ENCODE measurements at regions not wholly inside any gene's neighbourhood (a gene's known extent, or its start where the extent isn't known, plus 50 kb on each side); places are given as distances from the start of the nearest gene placed in this dataset.
"Not testable (repeated sequence)": the region's sequence is repeated elsewhere in the genome, so short reads cannot be mapped to it uniquely, and the experiment has no call there.

DNA sequence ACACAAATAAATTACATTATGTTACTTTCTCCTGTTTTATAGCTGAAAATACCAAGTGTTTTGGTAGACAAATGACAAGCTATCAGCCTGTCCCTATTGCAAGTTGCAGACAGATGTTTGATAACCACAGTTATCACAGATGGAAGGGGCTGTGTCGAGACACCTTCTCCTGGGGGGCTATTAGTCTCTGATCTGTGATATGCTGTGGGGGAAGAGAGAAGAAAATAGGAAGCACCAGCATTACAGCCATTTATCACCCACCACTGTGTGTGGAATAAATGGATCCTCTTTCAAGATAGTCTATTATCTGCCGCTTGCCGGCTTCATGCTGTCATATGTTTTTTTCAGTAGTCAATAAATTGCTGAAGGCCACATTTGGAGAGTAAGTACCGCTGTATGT is 597.2 kb upstream of the ADARB2 start:
- peaks cover 0 to 2% (median 0%) of the 10 kb centered on the region in 3 donors for H3K9me3 ChIP-seq (ENCODE audit: control insufficient read depth in 2 of 3, insufficient read depth in 1 of 3, low read length in 3 of 3)
- FAIRE-seq, result no peak

DNA sequence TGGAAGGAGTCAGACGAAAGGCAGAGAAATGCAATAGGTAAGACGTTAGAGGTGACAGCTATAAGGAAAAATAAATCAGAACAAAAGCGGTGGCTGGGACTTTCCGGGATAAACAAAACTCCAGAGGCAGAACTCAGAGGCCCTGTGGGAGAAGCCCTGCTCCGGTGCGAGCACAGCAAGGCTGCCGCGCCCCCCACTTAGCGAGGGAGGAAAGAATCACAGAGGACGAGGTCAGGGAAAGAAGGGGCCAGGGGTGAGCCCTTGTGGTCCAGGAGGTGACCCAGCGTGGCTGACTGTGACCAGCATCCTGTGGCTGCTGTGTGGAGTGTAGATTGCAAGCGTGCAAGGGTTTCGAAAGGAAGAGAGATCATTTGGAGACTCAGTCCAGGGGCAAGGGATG is 591.8 kb upstream of the ADARB2 start:
- TF ChIP-seq, protein P1, sequence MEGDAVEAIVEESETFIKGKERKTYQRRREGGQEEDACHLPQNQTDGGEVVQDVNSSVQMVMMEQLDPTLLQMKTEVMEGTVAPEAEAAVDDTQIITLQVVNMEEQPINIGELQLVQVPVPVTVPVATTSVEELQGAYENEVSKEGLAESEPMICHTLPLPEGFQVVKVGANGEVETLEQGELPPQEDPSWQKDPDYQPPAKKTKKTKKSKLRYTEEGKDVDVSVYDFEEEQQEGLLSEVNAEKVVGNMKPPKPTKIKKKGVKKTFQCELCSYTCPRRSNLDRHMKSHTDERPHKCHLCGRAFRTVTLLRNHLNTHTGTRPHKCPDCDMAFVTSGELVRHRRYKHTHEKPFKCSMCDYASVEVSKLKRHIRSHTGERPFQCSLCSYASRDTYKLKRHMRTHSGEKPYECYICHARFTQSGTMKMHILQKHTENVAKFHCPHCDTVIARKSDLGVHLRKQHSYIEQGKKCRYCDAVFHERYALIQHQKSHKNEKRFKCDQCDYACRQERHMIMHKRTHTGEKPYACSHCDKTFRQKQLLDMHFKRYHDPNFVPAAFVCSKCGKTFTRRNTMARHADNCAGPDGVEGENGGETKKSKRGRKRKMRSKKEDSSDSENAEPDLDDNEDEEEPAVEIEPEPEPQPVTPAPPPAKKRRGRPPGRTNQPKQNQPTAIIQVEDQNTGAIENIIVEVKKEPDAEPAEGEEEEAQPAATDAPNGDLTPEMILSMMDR (IDR thresholded peaks at IDR 0.05; ENCODE audit: borderline replicate concordance, extremely low read depth, insufficient read depth), result no peak
- DNase-seq, result peak in 1 of 5 donors; percentile 9
- Histone ChIP-seq H3K9ac (ENCODE audit: low read length in 3 of 3) (no peak overlapping the region), H3K4me1 (ENCODE audit: control insufficient read depth in 2 of 3, insufficient read depth in 2 of 3, low read depth in 1 of 3, low read length in 3 of 3) (no peaks in the 10 kb centered on the region), H3K36me3 (ENCODE audit: control insufficient read depth in 2 of 3, insufficient read depth in 3 of 3, low read length in 3 of 3) (no peaks in the 10 kb centered on the region), H3K27ac (ENCODE audit: low read depth in 2 of 2, low read length in 2 of 2) (no peak overlapping the region), H3K9me3 (ENCODE audit: control insufficient read depth in 2 of 3, insufficient read depth in 1 of 3, low read length in 3 of 3) (no peaks in the 10 kb centered on the region), H3K4me3 (ENCODE audit: low read length in 3 of 3) (no peak overlapping the region), H3K27me3 (ENCODE audit: control insufficient read depth, insufficient read depth, low read length) (no peaks in the 10 kb centered on the region)
- intact Hi-C loops (cut with DNase I), result no loop called here
- FAIRE-seq, result no peak

More for the DNA sequence above, 597.2 kb upstream of the ADARB2 start:
- DNase-seq, result no peak
- intact Hi-C loops (cut with DNase I), result no loop called here
- no peaks in the 10 kb centered on the region for H3K27me3 ChIP-seq (ENCODE audit: control insufficient read depth, insufficient read depth, low read length)
- TF ChIP-seq, protein P1 (IDR thresholded peaks at IDR 0.05; ENCODE audit: borderline replicate concordance, extremely low read depth, insufficient read depth), result no peak
- H3K4me3 ChIP-seq (ENCODE audit: low read length in 3 of 3), result no peak overlapping the region
- H3K36me3 ChIP-seq (ENCODE audit: control insufficient read depth in 2 of 3, insufficient read depth in 3 of 3, low read length in 3 of 3), result no peaks in the 10 kb centered on the region
- no peak overlapping the region for H3K27ac ChIP-seq (ENCODE audit: low read depth in 2 of 2, low read length in 2 of 2)
- H3K9ac ChIP-seq (ENCODE audit: low read length in 3 of 3), result no peak overlapping the region
- no peaks in the 10 kb centered on the region for H3K4me1 ChIP-seq (ENCODE audit: control insufficient read depth in 2 of 3, insufficient read depth in 2 of 3, low read depth in 1 of 3, low read length in 3 of 3)

DNA sequence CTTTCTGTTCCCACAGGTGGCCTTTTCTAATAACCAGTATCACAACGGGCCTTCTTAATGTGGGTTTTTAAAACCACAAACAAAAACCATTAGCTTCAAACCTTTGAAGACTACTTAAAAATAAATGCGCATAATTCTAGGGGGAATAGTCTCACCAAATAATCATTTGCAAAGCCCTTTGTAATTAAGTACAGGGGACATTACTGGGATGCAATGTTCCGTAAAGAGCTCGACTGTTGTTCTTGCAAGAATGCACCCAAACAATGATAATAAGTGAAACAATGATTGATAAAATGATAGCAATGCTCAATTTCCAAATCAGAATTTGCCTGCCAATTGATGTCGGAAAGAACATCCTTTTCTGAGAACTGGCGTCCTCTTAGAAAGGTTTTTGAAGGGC is 589.1 kb upstream of the ADARB2 start:
- Histone ChIP-seq H3K9ac (ENCODE audit: low read length in 3 of 3) (no peak overlapping the region), H3K27ac (ENCODE audit: low read depth in 2 of 2, low read length in 2 of 2) (no peak overlapping the region), H3K36me3 (ENCODE audit: control insufficient read depth in 2 of 3, insufficient read depth in 3 of 3, low read length in 3 of 3) (no peaks in the 10 kb centered on the region), H3K9me3 (ENCODE audit: control insufficient read depth in 2 of 3, insufficient read depth in 1 of 3, low read length in 3 of 3) (no peaks in the 10 kb centered on the region), H3K4me1 (ENCODE audit: control insufficient read depth in 2 of 3, insufficient read depth in 2 of 3, low read depth in 1 of 3, low read length in 3 of 3) (no peaks in the 10 kb centered on the region), H3K27me3 (ENCODE audit: control insufficient read depth, insufficient read depth, low read length) (no peaks in the 10 kb centered on the region), H3K4me3 (ENCODE audit: low read length in 3 of 3) (no peak overlapping the region)
- DNase-seq (peak in 2 of 5 donors; percentile 14 to 16), FAIRE-seq (no peak)
- TF ChIP-seq, protein P1 (IDR thresholded peaks at IDR 0.05; ENCODE audit: borderline replicate concordance, extremely low read depth, insufficient read depth), result no peak
- intact Hi-C loops (cut with DNase I), result no loop called here

DNA sequence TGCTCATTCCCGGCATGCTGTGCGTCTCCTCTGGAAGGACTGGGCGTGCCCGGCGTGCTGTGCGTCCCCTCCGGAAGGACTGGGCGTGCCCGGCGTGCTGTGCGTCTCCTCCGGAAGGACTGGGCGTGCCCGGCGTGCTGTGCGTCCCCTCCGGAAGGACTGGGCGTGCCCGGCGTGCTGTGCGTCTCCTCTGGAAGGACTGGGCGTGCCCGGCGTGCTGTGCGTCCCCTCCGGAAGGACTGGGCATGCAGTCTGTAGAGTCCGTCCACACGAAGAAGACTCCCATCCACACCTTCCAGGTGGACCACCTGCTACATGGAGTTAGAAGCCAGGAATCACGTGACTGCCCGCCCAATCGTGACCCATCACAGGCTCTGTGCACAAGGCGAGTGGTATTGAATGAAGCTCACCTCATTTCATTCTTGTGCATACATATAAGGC is 577.7 kb upstream of the ADARB2 start:
- FAIRE-seq; intact Hi-C loops (cut with DNase I); H3K9ac ChIP-seq (ENCODE audit: low read length in 3 of 3): not testable (repeated sequence)

More for the DNA sequence above, 577.7 kb upstream of the ADARB2 start:
- not testable (repeated sequence) for H3K9me3 ChIP-seq (ENCODE audit: control insufficient read depth in 2 of 3, insufficient read depth in 1 of 3, low read length in 3 of 3); H3K4me3 ChIP-seq (ENCODE audit: low read length in 3 of 3); H3K27me3 ChIP-seq (ENCODE audit: control insufficient read depth, insufficient read depth, low read length); H3K4me1 ChIP-seq (ENCODE audit: control insufficient read depth in 2 of 3, insufficient read depth in 2 of 3, low read depth in 1 of 3, low read length in 3 of 3); H3K27ac ChIP-seq (ENCODE audit: low read depth in 2 of 2, low read length in 2 of 2); DNase-seq; H3K36me3 ChIP-seq (ENCODE audit: control insufficient read depth in 2 of 3, insufficient read depth in 3 of 3, low read length in 3 of 3)

All from kidney (tissue), 13 donors.